Panc1 (cell line): ENCODE measurements at regions not wholly inside any gene's neighbourhood (a gene's known extent, or its start where the extent isn't known, plus 50 kb on each side); places are given as distances from the start of the nearest gene placed in this dataset.

Experiments
- ATAC-seq: fragments of 200-7000 bp; cut with Tn5 transposase; 2 replicates; pipeline ENCODE4 v1.9.1; 2020; ENCODE audit warnings: mild to moderate bottlenecking, moderate library complexity
- BruUV-seq: library from RNA; stranded (reverse); fragments of 400-500 nt; replicated peaks from 2 replicates; lab custom pipeline; 2021; lab: Mats Ljungman, UMichigan
- CTCF ChIA-PET: fragments of 300-600 bp; sonication (Branson Sonifier 250); formaldehyde crosslinking; loops from one replicate; lab custom pipeline; 2022; ENCODE audit warnings: antibody characterized with exemption; lab: Charles Lee
- POLR2A ChIA-PET: fragments of 300-600 bp; sonication (Branson Sonifier 250); formaldehyde crosslinking; loops from one replicate; lab custom pipeline; 2022; ENCODE audit warnings: antibody characterized with exemption; lab: Charles Lee
- DNase-seq: peaks from one replicate; pipeline ENCODE4 v3.0.0-alpha.2; 2010; ENCODE audit warnings: low read depth, low spot score
- H3K27ac ChIP-seq: 2 replicates; pipeline ENCODE4 v1.5.1; 2011; ENCODE audit warnings: mild to moderate bottlenecking, low read length, inconsistent platforms
- H3K27me3 ChIP-seq: fragments of 200-500 bp; sonication (Bioruptor generic); 2 replicates; pipeline ENCODE4 v1.6.0; 2014; ENCODE audit warnings: low read length, inconsistent platforms; ENCODE audit not compliant: control insufficient read depth, insufficient read depth
- H3K36me3 ChIP-seq: fragments of 200-500 bp; sonication (Bioruptor generic); 2 replicates; pipeline ENCODE4 v1.5.1; 2014; ENCODE audit warnings: inconsistent platforms, mild to moderate bottlenecking, low read length, moderate library complexity; ENCODE audit not compliant: control insufficient read depth, insufficient read depth
- H3K4me1 ChIP-seq: 2 replicates; pipeline ENCODE4 v1.5.1; 2011; ENCODE audit warnings: inconsistent platforms, mild to moderate bottlenecking, low read length, moderate library complexity; ENCODE audit not compliant: control insufficient read depth, insufficient read depth
- H3K4me3 ChIP-seq, 2 experiments: 2 replicates each; pipeline ENCODE4 v1.5.1; 2011 to 2012; ENCODE audit warnings: low read depth in 2 of 2, low read length in 2 of 2, mild to moderate bottlenecking in 2 of 2, inconsistent platforms in 1 of 2, moderate library complexity in 1 of 2
- H3K9me3 ChIP-seq: fragments of 200-500 bp; sonication (Bioruptor generic); 2 replicates; pipeline ENCODE4 v1.5.1; 2014; ENCODE audit warnings: low read depth, mild to moderate bottlenecking, inconsistent platforms, low read length, moderate library complexity; ENCODE audit not compliant: control insufficient read depth, insufficient read depth
- POLR2AphosphoS5 ChIP-seq: IDR thresholded peaks from 2 replicates; pipeline ENCODE4 v1.6.1; 2012; ENCODE audit warnings: mild to moderate bottlenecking, low read depth, low read length, moderate library complexity
- REST ChIP-seq, 2 experiments: IDR thresholded peaks; 2 replicates each; pipeline ENCODE4 v1.6.1; 2011 to 2012; ENCODE audit warnings: low read depth in 2 of 2, control low read depth in 1 of 2, low read length in 1 of 2, mild to moderate bottlenecking in 1 of 2, moderate library complexity in 1 of 2; ENCODE audit not compliant: insufficient read depth in 1 of 2
- SIN3A ChIP-seq: IDR thresholded peaks from 2 replicates; pipeline ENCODE4 v1.6.1; 2012; ENCODE audit warnings: low read depth, mild to moderate bottlenecking, low read length, moderate library complexity, borderline replicate concordance; ENCODE audit not compliant: insufficient read depth
- TCF7L2 ChIP-seq: IDR thresholded peaks from 2 replicates; pipeline ENCODE4 v1.6.1; 2011; ENCODE audit warnings: mild to moderate bottlenecking, low read depth, low read length, inconsistent platforms
- in situ Hi-C: cut with HindIII; loops from 2 replicates; pipeline ENCODE4 v1.10.0; 2016; ENCODE audit warnings: low sequenced_read_pairs, low pct_unique_long_range_greater_than_20kb
- intact Hi-C: fragments of 100-400 bp; cut with micrococcal nuclease; formaldehyde crosslinking; loops from one replicate; pipeline ENCODE4 v1.10.0; 2022; ENCODE audit not compliant: unreplicated experiment
- TF ChIP-seq, protein P1 (sequence below): fragments of 450-650 bp; IDR thresholded peaks from 2 replicates; pipeline ENCODE4 v1.5.1; 2017; ENCODE audit warnings: mild to moderate bottlenecking

- Histone ChIP-seq H3K27me3 (no peaks in the 10 kb centered on the region), H3K4me1 (no peaks in the 10 kb centered on the region), H3K27ac (no peak overlapping the region), H3K4me3 (no peak overlapping the region), H3K36me3 (no peaks in the 10 kb centered on the region), H3K9me3 (no peaks in the 10 kb centered on the region)
- intact Hi-C loops, result no loop called here
- ChIA-PET CTCF (no interaction called here), POLR2A (no interaction called here)
- no peak for TF ChIP-seq POLR2AphosphoS5
- TF ChIP-seq SIN3A, result no peak
- TF ChIP-seq TCF7L2, result no peak
- TF ChIP-seq, protein P1, sequence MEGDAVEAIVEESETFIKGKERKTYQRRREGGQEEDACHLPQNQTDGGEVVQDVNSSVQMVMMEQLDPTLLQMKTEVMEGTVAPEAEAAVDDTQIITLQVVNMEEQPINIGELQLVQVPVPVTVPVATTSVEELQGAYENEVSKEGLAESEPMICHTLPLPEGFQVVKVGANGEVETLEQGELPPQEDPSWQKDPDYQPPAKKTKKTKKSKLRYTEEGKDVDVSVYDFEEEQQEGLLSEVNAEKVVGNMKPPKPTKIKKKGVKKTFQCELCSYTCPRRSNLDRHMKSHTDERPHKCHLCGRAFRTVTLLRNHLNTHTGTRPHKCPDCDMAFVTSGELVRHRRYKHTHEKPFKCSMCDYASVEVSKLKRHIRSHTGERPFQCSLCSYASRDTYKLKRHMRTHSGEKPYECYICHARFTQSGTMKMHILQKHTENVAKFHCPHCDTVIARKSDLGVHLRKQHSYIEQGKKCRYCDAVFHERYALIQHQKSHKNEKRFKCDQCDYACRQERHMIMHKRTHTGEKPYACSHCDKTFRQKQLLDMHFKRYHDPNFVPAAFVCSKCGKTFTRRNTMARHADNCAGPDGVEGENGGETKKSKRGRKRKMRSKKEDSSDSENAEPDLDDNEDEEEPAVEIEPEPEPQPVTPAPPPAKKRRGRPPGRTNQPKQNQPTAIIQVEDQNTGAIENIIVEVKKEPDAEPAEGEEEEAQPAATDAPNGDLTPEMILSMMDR, result no peak
- no peak for TF ChIP-seq REST (IDR thresholded peaks at IDR 0.05; ENCODE audit: insufficient read depth in 1 of 2, low read depth in 2 of 2, low read length in 1 of 2)
- in situ Hi-C loops, result no loop called here
- no TSS peak for BruUV-seq
- ATAC-seq, result no peak
- DNase-seq, result no peak
Observed at GRCh38 chr3:18843983-18844382, 304.3 kb upstream of the KCNH8 start.

GRCh38 chr3:18843188-18843587 lies 305.1 kb upstream of the KCNH8 start:
- H3K9me3 ChIP-seq, result no peaks in the 10 kb centered on the region
- no peaks in the 10 kb centered on the region for H3K4me1 ChIP-seq
- H3K4me3 ChIP-seq, result no peak overlapping the region
- BruUV-seq, result no TSS peak
- DNase-seq, result no peak
- POLR2A ChIA-PET, result no interaction called here
- TF ChIP-seq, protein P1, result no peak
- TF ChIP-seq POLR2AphosphoS5 (no peak), REST (IDR thresholded peaks at IDR 0.05; ENCODE audit: insufficient read depth in 1 of 2, low read depth in 2 of 2, low read length in 1 of 2) (no peak), TCF7L2 (no peak), SIN3A (no peak)
- H3K36me3 ChIP-seq, result no peaks in the 10 kb centered on the region
- intact Hi-C loops, result no loop called here
- in situ Hi-C loops, result no loop called here
- no peak for ATAC-seq
- H3K27ac ChIP-seq, result no peak overlapping the region
- H3K27me3 ChIP-seq, result no peaks in the 10 kb centered on the region
- CTCF ChIA-PET, result no interaction called here
